B cell (primary cell): ENCODE measurements at regions not wholly inside any gene's neighbourhood (a gene's known extent, or its start where the extent isn't known, plus 50 kb on each side); places are given as distances from the start of the nearest gene placed in this dataset.
A peak's percentile ranks its signal among the peaks of the same experiment; 100 is the strongest.

ENCODE experiments used
- ATAC-seq: fragments of 200-7000 bp; cut with Tn5 transposase; one replicate; pipeline ENCODE4 v1.10.0; 2021; ENCODE audit warnings: low read depth, mild to moderate bottlenecking, moderate number of reproducible peaks, moderate library complexity
- CTCF ChIA-PET: fragments of 350-600 bp; sonication (Branson Sonifier 250); formaldehyde crosslinking; loops from one replicate; lab custom pipeline; 2021; ENCODE audit warnings: antibody characterized with exemption, inconsistent platforms; lab: Charles Lee
- POLR2A ChIA-PET: fragments of 350-600 bp; sonication (Branson Sonifier 250); formaldehyde crosslinking; loops from one replicate; lab custom pipeline; 2021; ENCODE audit warnings: antibody characterized with exemption; lab: Charles Lee
- DNase-seq: peaks from one replicate; pipeline ENCODE4 v3.0.0; 2013
- H2AFZ ChIP-seq: 2 replicates; pipeline ENCODE4 v1.6.1; 2012; ENCODE audit warnings: mild to moderate bottlenecking, low read depth, low read length; ENCODE audit not compliant: insufficient read depth, poor library complexity, severe bottlenecking
- H3K27ac ChIP-seq, 2 donors: 1 replicate in 1 of 2; 2 replicates in 1 of 2; pipeline ENCODE4 v1.5.1; 2012 to 2013; ENCODE audit warnings: low read length in 2 of 2, mild to moderate bottlenecking in 2 of 2, moderate library complexity in 1 of 2
- H3K27me3 ChIP-seq, 4 experiments: fragments of 200-600 bp in 1 of 4; sonication (generic) in 1 of 4; replicated peaks in 1 of 4; 1 replicate in 2 of 4; 2 replicates in 2 of 4; pipeline versions ENCODE4 v1.6.1 to v1.7.0; 2013 to 2016; ENCODE audit warnings: low read length in 3 of 4, mild to moderate bottlenecking in 2 of 4, mixed read lengths in 1 of 4, moderate library complexity in 1 of 4; ENCODE audit not compliant: insufficient read depth in 4 of 4, control insufficient read depth in 3 of 4; ENCODE audit errors: control extremely low read depth in 1 of 4
- H3K36me3 ChIP-seq, 2 experiments: replicated peaks in 1 of 2; 1 replicate in 1 of 2; 2 replicates in 1 of 2; pipeline versions ENCODE4 v1.6.1 to v1.7.1; 2013; ENCODE audit warnings: low read length in 1 of 2; ENCODE audit not compliant: insufficient read depth in 2 of 2, control insufficient read depth in 1 of 2; ENCODE audit errors: control extremely low read depth in 1 of 2, extremely low read depth in 1 of 2
- H3K4me1 ChIP-seq, 2 donors: fragments of 200-600 bp in 1 of 2; sonication (generic) in 1 of 2; 1 replicate in 1 of 2; 2 replicates in 1 of 2; pipeline versions ENCODE4 v1.5.1 to v1.6.1; 2013 to 2017; ENCODE audit warnings: low read length in 2 of 2; ENCODE audit not compliant: control insufficient read depth in 2 of 2, insufficient read depth in 2 of 2
- H3K4me2 ChIP-seq: replicated peaks from 2 replicates; pipeline ENCODE3; 2012; ENCODE audit warnings: mild to moderate bottlenecking, low read depth, low read length; ENCODE audit not compliant: poor library complexity, severe bottlenecking
- H3K4me3 ChIP-seq, 5 experiments: fragments of 200-600 bp in 1 of 5; sonication (generic) in 1 of 5; 1 replicate in 3 of 5; 2 replicates in 2 of 5; pipeline versions ENCODE4 v1.5.1 to v1.7.0; 2011 to 2016; ENCODE audit warnings: low read length in 4 of 5, mild to moderate bottlenecking in 4 of 5, low read depth in 2 of 5, control low read depth in 1 of 5, moderate library complexity in 1 of 5; ENCODE audit not compliant: insufficient read depth in 1 of 5; ENCODE audit errors: control extremely low read depth in 1 of 5, extremely low read depth in 1 of 5
- H3K79me2 ChIP-seq: fragments of 200-600 bp; sonication (generic); one replicate; pipeline ENCODE4 v1.6.0; 2016; ENCODE audit warnings: low read length; ENCODE audit not compliant: control insufficient read depth, insufficient read depth
- H3K9ac ChIP-seq: fragments of 200-600 bp; sonication (generic); 2 replicates; pipeline ENCODE4 v1.6.1; 2017; ENCODE audit warnings: mild to moderate bottlenecking, low read length, moderate library complexity
- H3K9me3 ChIP-seq, 3 donors: one replicate each; pipeline versions ENCODE4 v1.6.1 to v1.7.1; 2013; ENCODE audit warnings: low read length in 2 of 3; ENCODE audit not compliant: control insufficient read depth in 2 of 3, insufficient read depth in 1 of 3; ENCODE audit errors: control extremely low read depth in 1 of 3
- H4K20me1 ChIP-seq: 2 replicates; pipeline ENCODE4 v1.6.0; 2012; ENCODE audit warnings: mild to moderate bottlenecking, low read length; ENCODE audit not compliant: insufficient read depth, control insufficient read depth, poor library complexity, severe bottlenecking
- H3K27ac Mint-ChIP-seq: one replicate; pipeline ENCODE4 v1.8.0; 2021; ENCODE audit warnings: mixed read lengths
- H3K27me3 Mint-ChIP-seq: one replicate; pipeline ENCODE4 v1.8.0; 2021; ENCODE audit warnings: mixed read lengths
- H3K4me1 Mint-ChIP-seq: one replicate; pipeline ENCODE4 v1.8.0; 2021; ENCODE audit warnings: mixed read lengths
- H3K4me3 Mint-ChIP-seq: one replicate; pipeline ENCODE4 v1.8.0; 2021; ENCODE audit warnings: mixed read lengths
- H3K9me3 Mint-ChIP-seq: one replicate; pipeline ENCODE4 v1.8.0; 2022; ENCODE audit warnings: mixed read lengths; ENCODE audit not compliant: insufficient read depth
- EZH2 ChIP-seq: IDR thresholded peaks from 2 replicates; pipeline ENCODE4 v1.6.1; 2012; ENCODE audit warnings: borderline replicate concordance, low read depth, mild to moderate bottlenecking, moderate library complexity, low read length; ENCODE audit not compliant: insufficient read depth, poor library complexity, severe bottlenecking
- WGBS: methylation state at CpG from one replicate; pipeline ENCODE4 v1.1.5; 2013; ENCODE audit warnings: missing lambda C conversion rate; ENCODE audit not compliant: insufficient coverage; 5-methylcytosine and 5-hydroxymethylcytosine counted together
- intact Hi-C: fragments of 100-400 bp; cut with micrococcal nuclease; formaldehyde crosslinking; loops from one replicate; pipeline ENCODE4 v1.10.0; 2022
- TF ChIP-seq, protein P1 (sequence below): fragments of 200-600 bp; IDR thresholded peaks from one replicate; pipeline ENCODE4 v1.8.0; 2022; ENCODE audit warnings: antibody characterized with exemption, mild to moderate bottlenecking

DNA sequence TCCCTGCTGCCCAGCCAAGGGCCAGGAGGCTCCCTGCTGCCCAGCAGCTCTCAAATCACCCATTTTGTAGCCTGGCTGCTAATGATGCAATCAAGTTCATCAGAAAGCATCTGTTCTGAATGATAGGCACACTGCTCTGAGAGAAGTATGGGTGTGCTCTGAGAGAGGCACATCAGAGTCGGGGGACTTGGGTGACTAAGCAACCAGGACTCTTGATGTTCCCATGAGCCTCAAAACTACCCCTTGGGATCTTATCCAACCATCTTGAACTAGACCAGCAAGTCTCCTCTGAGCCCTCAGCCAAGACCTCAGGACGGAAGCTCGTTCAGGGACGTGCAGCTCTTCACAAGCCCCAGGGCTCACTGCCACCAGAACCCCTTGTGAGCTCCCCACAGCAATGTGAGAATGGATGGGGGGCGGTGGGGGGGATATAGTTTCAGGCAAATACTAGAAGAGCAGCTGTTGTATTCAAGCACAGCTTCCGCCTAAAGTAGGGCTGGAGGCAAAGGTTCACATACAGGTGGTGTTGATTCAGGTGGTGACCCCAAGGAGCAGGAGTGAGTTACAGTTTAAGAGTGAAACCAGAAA lies 52.2 kb upstream of the HES1 start:
- no peaks in the 10 kb centered on the region for H3K79me2 ChIP-seq
- H3K27ac Mint-ChIP-seq = no peak overlapping the region
- no peak overlapping the region for H3K9ac ChIP-seq
- H3K9me3 ChIP-seq = no peaks in the 10 kb centered on the region
- no peak overlapping the region for H2AFZ ChIP-seq
- peaks cover 0 to 2% (median 0%) of the 10 kb centered on the region in 4 experiments for H3K27me3 ChIP-seq
- ChIA-PET CTCF (interaction anchor here (1.2 to 1.4 kb wide), 2 partner anchors 13 to 54 kb away, joined by 3 read pairs; no protein-coding TSS in a partner anchor), POLR2A (no interaction called here)
- H3K4me3 ChIP-seq = no peak overlapping the region
- ATAC-seq (no peak), DNase-seq (no peak)
- no peaks in the 10 kb centered on the region for H3K9me3 Mint-ChIP-seq
- 92% methylated on average over 4 of the region's 6 CpGs for WGBS
- no peak overlapping the region for H3K27ac ChIP-seq
- no peak for TF ChIP-seq EZH2
- TF ChIP-seq, protein P1, sequence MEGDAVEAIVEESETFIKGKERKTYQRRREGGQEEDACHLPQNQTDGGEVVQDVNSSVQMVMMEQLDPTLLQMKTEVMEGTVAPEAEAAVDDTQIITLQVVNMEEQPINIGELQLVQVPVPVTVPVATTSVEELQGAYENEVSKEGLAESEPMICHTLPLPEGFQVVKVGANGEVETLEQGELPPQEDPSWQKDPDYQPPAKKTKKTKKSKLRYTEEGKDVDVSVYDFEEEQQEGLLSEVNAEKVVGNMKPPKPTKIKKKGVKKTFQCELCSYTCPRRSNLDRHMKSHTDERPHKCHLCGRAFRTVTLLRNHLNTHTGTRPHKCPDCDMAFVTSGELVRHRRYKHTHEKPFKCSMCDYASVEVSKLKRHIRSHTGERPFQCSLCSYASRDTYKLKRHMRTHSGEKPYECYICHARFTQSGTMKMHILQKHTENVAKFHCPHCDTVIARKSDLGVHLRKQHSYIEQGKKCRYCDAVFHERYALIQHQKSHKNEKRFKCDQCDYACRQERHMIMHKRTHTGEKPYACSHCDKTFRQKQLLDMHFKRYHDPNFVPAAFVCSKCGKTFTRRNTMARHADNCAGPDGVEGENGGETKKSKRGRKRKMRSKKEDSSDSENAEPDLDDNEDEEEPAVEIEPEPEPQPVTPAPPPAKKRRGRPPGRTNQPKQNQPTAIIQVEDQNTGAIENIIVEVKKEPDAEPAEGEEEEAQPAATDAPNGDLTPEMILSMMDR = no peak
- peaks cover 8% of the 10 kb centered on the region for H3K27me3 Mint-ChIP-seq
- no peak overlapping the region for H3K4me3 Mint-ChIP-seq
- H3K4me1 ChIP-seq = peaks cover 12 to 15% of the 10 kb centered on the region in 2 donors
- no peaks in the 10 kb centered on the region for H3K36me3 ChIP-seq
- no peak overlapping the region for H3K4me2 ChIP-seq
- H3K4me1 Mint-ChIP-seq = peaks cover 23% of the 10 kb centered on the region
- intact Hi-C loops = loop anchor here (2.0 kb wide), 1 partner anchor 13 kb away; no protein-coding TSS in a partner anchor
- H4K20me1 ChIP-seq = no peaks in the 10 kb centered on the region

DNA sequence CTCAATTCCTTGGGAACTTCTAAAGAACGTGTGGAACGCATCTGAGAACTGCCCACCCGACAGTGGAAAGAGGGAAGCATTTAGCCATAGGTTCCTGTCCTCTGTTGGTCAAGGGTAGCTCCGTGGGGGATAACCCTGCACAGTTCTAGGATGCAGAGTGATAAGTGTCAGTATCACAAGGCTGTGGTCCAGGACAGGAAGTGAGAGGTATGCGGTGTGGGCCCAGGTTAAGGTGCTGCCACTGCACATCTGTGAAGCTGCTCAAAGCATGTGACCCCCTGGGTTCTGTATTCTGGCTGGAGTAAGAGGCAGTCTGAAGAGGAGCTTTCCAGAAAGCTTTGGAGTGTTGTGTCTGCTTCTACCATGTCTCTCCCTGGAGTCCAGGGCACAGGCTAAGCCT lies 51.7 kb upstream of the HES1 start:
- no peak overlapping the region for H3K27ac Mint-ChIP-seq
- DNase-seq = peak; percentile 55
- no peaks in the 10 kb centered on the region for H4K20me1 ChIP-seq
- peaks cover 26% of the 10 kb centered on the region for H3K4me1 Mint-ChIP-seq
- H2AFZ ChIP-seq = no peak overlapping the region
- no peaks in the 10 kb centered on the region for H3K9me3 Mint-ChIP-seq
- no peaks in the 10 kb centered on the region for H3K79me2 ChIP-seq
- H3K36me3 ChIP-seq = no peaks in the 10 kb centered on the region
- peak; percentile 47 for ATAC-seq
- WGBS = 66% methylated on average over 5 of the region's 5 CpGs
- H3K9ac ChIP-seq = no peak overlapping the region
- no peaks in the 10 kb centered on the region for H3K9me3 ChIP-seq
- no peak overlapping the region for H3K27ac ChIP-seq
- H3K4me2 ChIP-seq = no peak overlapping the region
- intact Hi-C loops = loop anchor here (2.0 kb wide), 1 partner anchor 13 kb away; no protein-coding TSS in a partner anchor
- TF ChIP-seq, protein P1 = no peak
- TF ChIP-seq EZH2 = no peak
- H3K4me1 ChIP-seq = peaks cover 14 to 19% of the 10 kb centered on the region in 2 donors
- H3K27me3 Mint-ChIP-seq = peaks cover 8% of the 10 kb centered on the region
- CTCF ChIA-PET = interaction anchor here (1.2 to 1.4 kb wide), 2 partner anchors 14 to 53 kb away, joined by 3 read pairs; no protein-coding TSS in a partner anchor
- H3K4me3 Mint-ChIP-seq = no peak overlapping the region
- peaks cover 0 to 2% (median 0%) of the 10 kb centered on the region in 4 experiments for H3K27me3 ChIP-seq
- POLR2A ChIA-PET = no interaction called here
- no peak overlapping the region for H3K4me3 ChIP-seq
